Thoracic aorta (tissue), 2 donors: ENCODE measurements at regions not wholly inside any gene's neighbourhood (a gene's known extent, or its start where the extent isn't known, plus 50 kb on each side); places are given as distances from the start of the nearest gene placed in this dataset.
"Not testable (repeated sequence)": the region's sequence is repeated elsewhere in the genome, so short reads cannot be mapped to it uniquely, and the experiment has no call there.

ENCODE experiments used
- ATAC-seq: fragments of 150-250 bp; one replicate; pipeline ENCODE4 v1.8.0; 2017; ENCODE audit warnings: low read depth; ENCODE audit not compliant: insufficient number of reproducible peaks, low FRiP score
- DNase-seq: peaks from one replicate; pipeline ENCODE4 v3.0.0-alpha.2; 2020; ENCODE audit warnings: low spot score
- H3K27ac ChIP-seq, 2 donors: fragments of 200-600 bp; sonication (generic); 1 replicate in 1 of 2; 2 replicates in 1 of 2; pipeline ENCODE4 v1.5.1; 2016; ENCODE audit warnings: mild to moderate bottlenecking in 2 of 2, moderate library complexity in 2 of 2
- H3K27me3 ChIP-seq: fragments of 200-600 bp; sonication (generic); replicated peaks from 2 replicates; pipeline ENCODE4 v1.6.0; 2016; ENCODE audit warnings: mild to moderate bottlenecking; ENCODE audit not compliant: insufficient read depth
- H3K36me3 ChIP-seq: fragments of 200-600 bp; sonication (generic); one replicate; pipeline ENCODE4 v1.5.1; 2016
- H3K4me1 ChIP-seq, 2 donors: fragments of 200-600 bp; sonication (generic); 1 replicate in 1 of 2; 2 replicates in 1 of 2; pipeline versions ENCODE4 v1.5.1 to v1.6.0; 2016; ENCODE audit warnings: low read depth in 2 of 2, mild to moderate bottlenecking in 1 of 2; ENCODE audit not compliant: control insufficient read depth in 1 of 2
- H3K4me3 ChIP-seq: fragments of 200-600 bp; sonication (generic); 2 replicates; pipeline ENCODE4 v1.5.1; 2016; ENCODE audit warnings: mild to moderate bottlenecking
- H3K9me3 ChIP-seq: fragments of 200-600 bp; sonication (generic); 2 replicates; pipeline ENCODE4 v1.5.1; 2016
- TF ChIP-seq, protein P1 (sequence below): fragments of 200-600 bp; sonication (generic); IDR thresholded peaks from one replicate; pipeline ENCODE4 v1.5.1; 2019; ENCODE audit warnings: antibody characterized with exemption

DNA sequence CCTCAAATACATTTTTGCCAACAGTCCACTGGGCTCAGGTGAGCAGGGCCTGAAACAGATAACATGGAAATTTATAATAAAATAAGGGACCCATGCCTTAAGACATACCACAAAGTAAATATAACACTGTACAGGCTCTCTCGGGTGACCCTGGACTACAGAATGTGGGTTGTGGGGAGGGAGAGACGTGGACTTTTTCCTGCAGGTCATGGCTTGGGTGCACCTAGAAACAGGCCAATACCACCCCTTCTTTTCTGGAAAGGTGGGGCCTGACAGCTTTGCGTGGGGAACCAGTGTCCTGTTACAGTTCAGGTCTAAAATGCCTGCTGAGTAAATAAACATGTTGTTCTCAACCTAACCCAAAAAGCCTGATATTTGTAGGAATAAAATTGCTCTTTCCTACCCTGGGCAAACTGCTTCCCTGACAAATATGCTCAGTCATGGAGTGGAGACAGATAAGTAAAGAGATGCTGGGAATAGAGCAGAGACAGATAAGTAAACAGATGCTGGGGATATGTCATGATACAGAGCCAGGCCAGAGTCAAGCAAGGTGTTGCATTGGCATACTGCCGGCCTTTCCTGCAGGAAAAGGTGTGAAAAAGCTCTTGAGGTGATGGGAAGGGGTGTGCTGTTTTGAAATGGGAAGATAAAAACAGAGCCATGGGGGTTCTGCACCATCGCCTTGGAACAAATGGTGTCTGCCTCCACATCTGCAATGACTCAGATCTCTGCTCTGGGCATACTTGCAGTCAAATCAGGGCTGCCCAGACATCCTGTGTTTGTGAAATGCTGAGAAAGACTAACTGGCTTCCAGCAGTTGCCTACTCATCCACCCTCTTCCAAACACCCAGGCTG lies 535.6 kb downstream of the KCNJ18 start:
- ATAC-seq, DNase-seq, H3K4me3 ChIP-seq: not testable (repeated sequence)

GRCh38 chr17:22229821-22230220 lies 537.5 kb downstream of the KCNJ18 start:
- not testable (repeated sequence) for H3K4me1 ChIP-seq, H3K4me3 ChIP-seq, H3K36me3 ChIP-seq, H3K27ac ChIP-seq, ATAC-seq, H3K27me3 ChIP-seq, H3K9me3 ChIP-seq, DNase-seq

More for the DNA sequence above, 535.6 kb downstream of the KCNJ18 start:
- not testable (repeated sequence) for H3K4me1 ChIP-seq, H3K36me3 ChIP-seq, H3K9me3 ChIP-seq, H3K27ac ChIP-seq, H3K27me3 ChIP-seq

DNA sequence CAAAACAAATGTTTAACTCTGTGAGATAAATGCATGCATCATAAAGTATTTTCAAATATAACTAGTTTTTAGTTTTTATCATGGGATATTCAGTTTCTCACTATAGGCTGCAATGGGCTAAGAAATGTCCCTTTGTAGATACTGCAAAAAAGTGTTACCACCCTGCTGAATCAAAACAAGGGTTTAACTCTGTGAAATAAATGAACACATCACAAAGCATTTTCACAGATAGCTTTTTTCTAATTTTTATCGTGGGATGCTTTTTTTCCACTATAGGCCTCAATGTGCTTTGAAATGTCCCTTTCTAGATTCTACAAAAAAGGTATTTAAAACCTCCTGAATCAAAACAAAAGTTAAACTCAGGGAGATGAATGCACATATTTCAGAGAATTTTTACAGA lies 541.1 kb downstream of the KCNJ18 start:
- DNase-seq (no peak), ATAC-seq (no peak)
- Histone ChIP-seq H3K4me3 (no peak overlapping the region), H3K4me1 (no peaks in the 10 kb centered on the region), H3K27ac (no peak overlapping the region), H3K36me3 (no peaks in the 10 kb centered on the region), H3K9me3 (no peaks in the 10 kb centered on the region), H3K27me3 (no peaks in the 10 kb centered on the region)
- TF ChIP-seq, protein P1, sequence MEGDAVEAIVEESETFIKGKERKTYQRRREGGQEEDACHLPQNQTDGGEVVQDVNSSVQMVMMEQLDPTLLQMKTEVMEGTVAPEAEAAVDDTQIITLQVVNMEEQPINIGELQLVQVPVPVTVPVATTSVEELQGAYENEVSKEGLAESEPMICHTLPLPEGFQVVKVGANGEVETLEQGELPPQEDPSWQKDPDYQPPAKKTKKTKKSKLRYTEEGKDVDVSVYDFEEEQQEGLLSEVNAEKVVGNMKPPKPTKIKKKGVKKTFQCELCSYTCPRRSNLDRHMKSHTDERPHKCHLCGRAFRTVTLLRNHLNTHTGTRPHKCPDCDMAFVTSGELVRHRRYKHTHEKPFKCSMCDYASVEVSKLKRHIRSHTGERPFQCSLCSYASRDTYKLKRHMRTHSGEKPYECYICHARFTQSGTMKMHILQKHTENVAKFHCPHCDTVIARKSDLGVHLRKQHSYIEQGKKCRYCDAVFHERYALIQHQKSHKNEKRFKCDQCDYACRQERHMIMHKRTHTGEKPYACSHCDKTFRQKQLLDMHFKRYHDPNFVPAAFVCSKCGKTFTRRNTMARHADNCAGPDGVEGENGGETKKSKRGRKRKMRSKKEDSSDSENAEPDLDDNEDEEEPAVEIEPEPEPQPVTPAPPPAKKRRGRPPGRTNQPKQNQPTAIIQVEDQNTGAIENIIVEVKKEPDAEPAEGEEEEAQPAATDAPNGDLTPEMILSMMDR = no peak

DNA sequence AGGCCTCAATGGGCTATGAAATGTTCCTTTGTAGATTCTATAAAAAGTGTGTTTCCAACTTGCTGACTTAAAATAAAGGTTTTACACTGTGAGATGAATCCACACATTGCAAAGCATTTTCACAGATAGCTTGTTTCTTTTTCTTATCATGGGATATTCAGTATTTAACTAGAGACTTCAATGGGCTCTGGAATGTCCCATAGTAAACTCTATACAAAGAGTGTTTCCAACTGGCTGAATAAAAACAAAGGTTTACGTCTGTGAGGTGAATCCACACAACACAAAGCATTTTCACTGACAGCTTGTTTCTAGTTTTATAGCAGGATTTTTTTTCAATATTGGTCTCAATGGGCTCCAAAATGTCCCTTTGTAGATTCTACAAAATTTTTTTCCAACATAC lies 550.1 kb downstream of the KCNJ18 start:
- no peaks in the 10 kb centered on the region for H3K4me1 ChIP-seq
- TF ChIP-seq, protein P1 = no peak
- ATAC-seq = no peak
- H3K36me3 ChIP-seq = no peaks in the 10 kb centered on the region
- DNase-seq = no peak
- H3K9me3 ChIP-seq = no peaks in the 10 kb centered on the region
- no peak overlapping the region for H3K27ac ChIP-seq
- no peak overlapping the region for H3K4me3 ChIP-seq
- H3K27me3 ChIP-seq = no peaks in the 10 kb centered on the region

DNA sequence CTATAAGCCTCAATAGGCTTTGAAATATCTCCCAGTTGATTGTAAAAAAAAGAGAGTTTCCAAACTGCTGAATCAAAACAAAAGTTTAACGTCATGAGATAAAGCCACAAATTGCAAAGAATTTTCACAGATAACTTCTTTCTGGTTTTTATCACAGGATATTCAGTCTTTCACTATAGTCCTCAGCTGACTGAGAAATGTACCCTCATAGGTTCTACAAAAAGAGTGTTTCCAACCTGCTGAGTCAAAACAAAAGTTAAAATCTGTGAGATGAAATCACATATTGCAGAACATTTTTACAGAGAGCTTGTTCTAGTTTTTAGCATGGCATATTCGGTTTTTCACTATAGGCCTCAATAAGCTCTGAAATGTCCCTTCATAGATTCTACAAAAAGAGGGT lies 559.2 kb downstream of the KCNJ18 start:
- no peak for DNase-seq
- ATAC-seq = no peak
- H3K9me3 ChIP-seq = no peaks in the 10 kb centered on the region
- no peak overlapping the region for H3K4me3 ChIP-seq
- no peak overlapping the region for H3K27ac ChIP-seq
- no peaks in the 10 kb centered on the region for H3K27me3 ChIP-seq
- TF ChIP-seq, protein P1 = no peak
- H3K4me1 ChIP-seq = no peaks in the 10 kb centered on the region
- no peaks in the 10 kb centered on the region for H3K36me3 ChIP-seq

DNA sequence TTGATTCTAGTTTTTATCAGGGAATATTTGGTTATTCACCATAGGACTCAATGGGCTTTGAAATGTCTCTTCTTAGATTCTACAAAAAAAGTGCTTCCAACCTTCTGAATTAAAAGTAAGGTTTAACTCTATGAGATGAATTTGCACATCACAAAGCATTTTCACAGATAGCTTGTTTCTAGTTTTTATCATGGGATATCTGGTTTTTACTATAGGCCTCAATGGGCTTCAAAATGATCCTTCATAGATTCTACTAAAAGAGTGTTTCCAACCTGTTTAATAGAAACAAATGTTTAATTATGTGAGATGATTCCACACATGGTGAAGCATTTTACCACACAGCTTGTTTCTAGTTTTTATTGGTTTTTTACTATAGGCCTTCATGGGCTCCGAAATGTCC lies 560.7 kb downstream of the KCNJ18 start:
- Histone ChIP-seq H3K36me3 (no peaks in the 10 kb centered on the region), H3K4me3 (no peak overlapping the region), H3K27ac (no peak overlapping the region), H3K27me3 (no peaks in the 10 kb centered on the region), H3K4me1 (no peaks in the 10 kb centered on the region), H3K9me3 (no peaks in the 10 kb centered on the region)
- DNase-seq (no peak), ATAC-seq (no peak)
- TF ChIP-seq, protein P1 = no peak
